WTC11 (cell line): ENCODE measurements at regions not wholly inside any gene's neighbourhood (a gene's known extent, or its start where the extent isn't known, plus 50 kb on each side); places are given as distances from the start of the nearest gene placed in this dataset.

Source experiments
- ATAC-seq: fragments of 200-7000 bp; cut with Tn5 transposase; 2 replicates; pipeline ENCODE4 v1.10.0; 2021; ENCODE audit warnings: mild to moderate bottlenecking, moderate library complexity
- CTCF ChIA-PET: fragments of 300-600 bp; sonication (Branson Sonifier 250); formaldehyde crosslinking; loops from one replicate; lab custom pipeline; 2021; ENCODE audit warnings: antibody characterized with exemption; lab: Charles Lee
- POLR2A ChIA-PET: fragments of 350-600 bp; sonication (Branson Sonifier 250); formaldehyde crosslinking; loops from one replicate; lab custom pipeline; 2021; ENCODE audit warnings: antibody characterized with exemption; lab: Charles Lee
- DNase-seq: peaks from one replicate; pipeline ENCODE4 v3.0.0; 2021; ENCODE audit warnings: low spot score
- H3K27ac Mint-ChIP-seq: 2 replicates; pipeline ENCODE4 v1.8.0; 2021; ENCODE audit warnings: mixed read lengths
- H3K27me3 Mint-ChIP-seq: 2 replicates; pipeline ENCODE4 v1.8.0; 2021; ENCODE audit warnings: low read depth, mild to moderate bottlenecking, moderate library complexity, mixed read lengths
- H3K36me3 Mint-ChIP-seq: 2 replicates; pipeline ENCODE4 v1.8.0; 2021; ENCODE audit warnings: mixed read lengths
- H3K4me1 Mint-ChIP-seq: 2 replicates; pipeline ENCODE4 v1.8.0; 2022; ENCODE audit warnings: mixed read lengths
- H3K4me3 Mint-ChIP-seq: 2 replicates; pipeline ENCODE4 v1.8.0; 2021; ENCODE audit warnings: mild to moderate bottlenecking, moderate library complexity, mixed read lengths
- H3K9me3 Mint-ChIP-seq: 2 replicates; pipeline ENCODE4 v1.8.0; 2021; ENCODE audit warnings: mixed read lengths
- AFF4 ChIP-seq: sonication (generic); formaldehyde crosslinking; IDR thresholded peaks from 2 replicates; pipeline ENCODE4 v1.8.1; 2023; ENCODE audit warnings: mild to moderate bottlenecking, missing genetic modification reagents, borderline replicate concordance
- AR ChIP-seq: fragments of 250-450 bp; sonication (Bioruptor Pico); IDR thresholded peaks from 2 replicates; pipeline ENCODE4 v1.9.0; 2021; ENCODE audit warnings: mild to moderate bottlenecking
- CDX4 ChIP-seq: fragments of 250-450 bp; sonication (Bioruptor Pico); IDR thresholded peaks from 2 replicates; pipeline ENCODE4 v1.9.0; 2021; ENCODE audit warnings: moderate library complexity, mild to moderate bottlenecking, inconsistent platforms, borderline replicate concordance
- E2F4 ChIP-seq: sonication (generic); formaldehyde crosslinking; IDR thresholded peaks from 2 replicates; pipeline ENCODE4 v1.8.1; 2022; ENCODE audit warnings: low read depth, mild to moderate bottlenecking, moderate library complexity, missing genetic modification reagents, borderline replicate concordance
- ELF4 ChIP-seq: sonication (generic); formaldehyde crosslinking; IDR thresholded peaks from 2 replicates; pipeline ENCODE4 v1.8.1; 2022; ENCODE audit warnings: low read depth, mild to moderate bottlenecking, moderate library complexity, missing genetic modification reagents
- FOXJ3 ChIP-seq: sonication (generic); formaldehyde crosslinking; IDR thresholded peaks from 2 replicates; pipeline ENCODE4 v1.9.0; 2021; ENCODE audit warnings: missing genetic modification reagents, mild to moderate bottlenecking, borderline replicate concordance
- HMGXB4 ChIP-seq: sonication (generic); formaldehyde crosslinking; IDR thresholded peaks from 2 replicates; pipeline ENCODE4 v1.8.1; 2023; ENCODE audit warnings: mild to moderate bottlenecking, moderate library complexity, missing genetic modification reagents
- IRF1 ChIP-seq: sonication (generic); formaldehyde crosslinking; IDR thresholded peaks from 2 replicates; pipeline ENCODE4 v1.8.0; 2023; ENCODE audit warnings: missing genetic modification reagents
- MAX ChIP-seq: sonication (generic); formaldehyde crosslinking; IDR thresholded peaks from 2 replicates; pipeline ENCODE4 v1.8.0; 2022; ENCODE audit warnings: mild to moderate bottlenecking, missing genetic modification reagents
- MLX ChIP-seq: sonication (generic); formaldehyde crosslinking; IDR thresholded peaks from 2 replicates; pipeline ENCODE4 v1.8.1; 2023; ENCODE audit warnings: mild to moderate bottlenecking, missing genetic modification reagents, moderate library complexity
- MXD4 ChIP-seq: fragments of 250-450 bp; sonication (Bioruptor Pico); IDR thresholded peaks from 2 replicates; pipeline ENCODE4 v1.8.0; 2021; ENCODE audit warnings: mild to moderate bottlenecking, moderate library complexity, borderline replicate concordance
- NFATC4 ChIP-seq: fragments of 250-450 bp; sonication (Bioruptor Pico); IDR thresholded peaks from 2 replicates; pipeline ENCODE4 v1.9.0; 2021; ENCODE audit warnings: mild to moderate bottlenecking
- SMAD4 ChIP-seq: sonication (generic); formaldehyde crosslinking; IDR thresholded peaks from 2 replicates; pipeline ENCODE4 v1.8.0; 2022; ENCODE audit warnings: mild to moderate bottlenecking, missing genetic modification reagents
- TEAD1 ChIP-seq: sonication (generic); formaldehyde crosslinking; IDR thresholded peaks from 2 replicates; pipeline ENCODE4 v1.8.0; 2022; ENCODE audit warnings: mild to moderate bottlenecking, missing genetic modification reagents
- TP53 ChIP-seq: sonication (generic); formaldehyde crosslinking; IDR thresholded peaks from 2 replicates; pipeline ENCODE4 v1.8.1; 2023; ENCODE audit warnings: mild to moderate bottlenecking, missing genetic modification reagents
- ZBTB43 ChIP-seq: sonication (generic); formaldehyde crosslinking; IDR thresholded peaks from 2 replicates; pipeline ENCODE4 v1.8.1; 2023; ENCODE audit warnings: mild to moderate bottlenecking, missing genetic modification reagents
- ZNF396 ChIP-seq: fragments of 250-450 bp; sonication (Bioruptor Pico); IDR thresholded peaks from 2 replicates; pipeline ENCODE4 v1.8.0; 2021; ENCODE audit warnings: mild to moderate bottlenecking, moderate library complexity, borderline replicate concordance
- ZNF425 ChIP-seq: fragments of 250-450 bp; sonication (Bioruptor Pico); conservative IDR thresholded peaks from 2 replicates; pipeline ENCODE4 v1.9.0; 2021; ENCODE audit warnings: mild to moderate bottlenecking

GRCh38 chr18:29078273-29078672 lies 901.3 kb upstream of the CDH2 start:
- CTCF ChIA-PET, result no interaction called here
- TF ChIP-seq ZBTB43 (CRISPR knock-in tag), result no peak
- TF ChIP-seq MAX (CRISPR knock-in tag), result no peak
- TF ChIP-seq IRF1 (CRISPR knock-in tag), result no peak
- TF ChIP-seq SMAD4, result no peak
- TF ChIP-seq TEAD1 (CRISPR knock-in tag), result no peak
- no peak for TF ChIP-seq E2F4 (CRISPR knock-in tag)
- no peak for TF ChIP-seq HMGXB4 (CRISPR knock-in tag)
- no peak for TF ChIP-seq MXD4 (CRISPR knock-in tag)
- no peak for TF ChIP-seq FOXJ3
- no peak for TF ChIP-seq TP53 (CRISPR knock-in tag)
- TF ChIP-seq ZNF425 (CRISPR knock-in tag), result no peak
- no peak for TF ChIP-seq AR
- TF ChIP-seq, all 79 proteins: peak for 0
- DNase-seq (no peak), ATAC-seq (no peak)
- no peak overlapping the region for H3K27ac Mint-ChIP-seq
- H3K4me3 Mint-ChIP-seq, result no peak overlapping the region
- no peaks in the 10 kb centered on the region for H3K9me3 Mint-ChIP-seq
- POLR2A ChIA-PET, result no interaction called here
- peaks cover 8% of the 10 kb centered on the region for H3K4me1 Mint-ChIP-seq
- H3K27me3 Mint-ChIP-seq, result no peaks in the 10 kb centered on the region
- H3K36me3 Mint-ChIP-seq, result no peaks in the 10 kb centered on the region

- Mint-ChIP-seq H3K27ac (no peak overlapping the region), H3K36me3 (no peaks in the 10 kb centered on the region), H3K27me3 (no peaks in the 10 kb centered on the region), H3K4me1 (peaks cover 8% of the 10 kb centered on the region), H3K4me3 (no peak overlapping the region), H3K9me3 (no peaks in the 10 kb centered on the region)
- no peak for DNase-seq
- POLR2A ChIA-PET, result no interaction called here
- CTCF ChIA-PET, result no interaction called here
- ATAC-seq, result no peak
- TF ChIP-seq MXD4 (CRISPR knock-in tag) (no peak), MLX (no peak), NFATC4 (CRISPR knock-in tag) (no peak), ELF4 (no peak), CDX4 (no peak), AFF4 (no peak), ZNF396 (CRISPR knock-in tag) (no peak)
Observed at GRCh38 chr18:29077344-29077743, 900.4 kb upstream of the CDH2 start.
